Vagina (tissue), 2 donors: ENCODE measurements at regions not wholly inside any gene's neighbourhood (a gene's known extent, or its start where the extent isn't known, plus 50 kb on each side); places are given as distances from the start of the nearest gene placed in this dataset.

Experiments
- CTCF ChIP-seq, 3 experiments: fragments of 450-650 bp in 2 of 3; fragments of 200-600 bp in 1 of 3; sonication (generic) in 1 of 3; IDR thresholded peaks; one replicate each; pipeline ENCODE4 v1.5.1; 2017 to 2019; ENCODE audit warnings: antibody characterized with exemption in 3 of 3, mild to moderate bottlenecking in 2 of 3, moderate library complexity in 2 of 3
- POLR2A ChIP-seq, 2 donors: fragments of 450-650 bp; IDR thresholded peaks; one replicate each; pipeline ENCODE4 v1.6.1; 2017; ENCODE audit warnings: antibody characterized with exemption in 2 of 2, mild to moderate bottlenecking in 2 of 2, moderate library complexity in 2 of 2
- POLR2AphosphoS5 ChIP-seq, 2 donors: sonication (generic); formaldehyde crosslinking; IDR thresholded peaks; one replicate each; pipeline ENCODE4 v1.9.0; 2017; ENCODE audit warnings: antibody characterized with exemption in 2 of 2, mild to moderate bottlenecking in 2 of 2, low read depth in 1 of 2; ENCODE audit not compliant: insufficient read depth in 1 of 2

DNA sequence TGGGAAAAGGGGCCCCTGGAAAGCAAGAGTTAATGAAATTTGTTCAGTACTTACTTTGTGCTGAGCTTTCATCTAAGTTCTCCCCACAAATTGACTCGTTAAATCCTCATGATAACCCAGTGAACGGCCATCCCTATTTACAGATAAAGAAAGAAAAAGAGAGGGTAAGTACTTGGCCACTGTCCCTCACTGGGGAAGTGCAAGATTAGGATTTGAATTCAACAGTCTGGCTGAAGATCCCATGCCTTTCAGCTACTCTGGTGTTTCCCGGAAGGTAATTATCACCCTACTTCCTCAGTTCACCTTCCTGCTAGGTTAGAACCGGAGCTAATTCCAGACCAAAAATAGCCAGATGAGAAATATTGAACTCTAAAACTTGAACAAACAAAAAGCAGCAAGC is 269.2 kb upstream of the TLE4 start:
- TF ChIP-seq CTCF (IDR thresholded peaks at IDR 0.05) (no peak), POLR2A (IDR thresholded peaks at IDR 0.05) (no peak), POLR2AphosphoS5 (IDR thresholded peaks at IDR 0.05; ENCODE audit: insufficient read depth in 1 of 2, low read depth in 1 of 2) (no peak)
